ENCODE measurements at regions not wholly inside any gene's neighbourhood (a gene's known extent, or its start where the extent isn't known, plus 50 kb on each side); places are given as distances from the start of the nearest gene placed in this dataset.

DNA sequence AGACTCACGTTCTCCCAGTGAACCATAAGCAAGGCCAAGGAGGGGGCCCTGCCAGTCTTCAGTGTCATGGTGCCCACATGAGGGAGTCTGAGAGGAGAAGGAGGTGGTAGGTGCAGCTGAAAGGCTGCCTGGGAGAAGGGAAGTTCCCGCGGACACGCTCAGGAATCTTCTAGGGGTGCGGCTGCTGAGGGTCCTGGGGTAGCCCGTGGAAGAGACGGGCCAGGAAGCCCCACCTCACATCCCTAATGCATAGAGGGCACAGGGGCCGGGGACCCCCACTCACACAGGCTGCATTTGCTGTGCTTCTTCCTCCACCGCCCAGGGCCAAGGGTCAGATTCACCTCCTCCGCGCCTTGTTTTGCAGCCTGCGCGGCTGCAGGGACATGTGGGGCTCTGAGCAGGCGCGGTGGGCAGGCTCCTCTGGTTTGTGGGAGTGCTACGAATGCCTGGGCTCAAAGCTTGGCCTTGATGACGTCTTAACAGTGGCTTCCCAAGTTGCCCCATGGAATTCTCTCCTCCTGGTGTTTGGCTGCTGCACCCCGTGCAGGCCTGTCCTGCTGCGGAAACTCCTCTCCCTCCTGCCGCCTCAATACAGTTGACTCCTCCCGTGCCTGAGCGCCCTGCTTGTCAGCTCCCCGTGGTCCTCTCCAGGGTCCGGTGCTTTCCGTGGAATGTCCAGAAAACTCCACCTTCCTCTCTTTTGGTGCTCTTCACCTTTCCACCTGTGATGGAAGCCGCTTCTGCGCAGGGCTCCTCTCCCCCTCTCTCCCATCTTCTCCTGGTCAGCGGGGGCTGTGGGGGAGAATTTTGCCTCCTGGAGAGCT lies 95.7 kb downstream of the VAPA start (continued):
- TF ChIP-seq, protein P1, sequence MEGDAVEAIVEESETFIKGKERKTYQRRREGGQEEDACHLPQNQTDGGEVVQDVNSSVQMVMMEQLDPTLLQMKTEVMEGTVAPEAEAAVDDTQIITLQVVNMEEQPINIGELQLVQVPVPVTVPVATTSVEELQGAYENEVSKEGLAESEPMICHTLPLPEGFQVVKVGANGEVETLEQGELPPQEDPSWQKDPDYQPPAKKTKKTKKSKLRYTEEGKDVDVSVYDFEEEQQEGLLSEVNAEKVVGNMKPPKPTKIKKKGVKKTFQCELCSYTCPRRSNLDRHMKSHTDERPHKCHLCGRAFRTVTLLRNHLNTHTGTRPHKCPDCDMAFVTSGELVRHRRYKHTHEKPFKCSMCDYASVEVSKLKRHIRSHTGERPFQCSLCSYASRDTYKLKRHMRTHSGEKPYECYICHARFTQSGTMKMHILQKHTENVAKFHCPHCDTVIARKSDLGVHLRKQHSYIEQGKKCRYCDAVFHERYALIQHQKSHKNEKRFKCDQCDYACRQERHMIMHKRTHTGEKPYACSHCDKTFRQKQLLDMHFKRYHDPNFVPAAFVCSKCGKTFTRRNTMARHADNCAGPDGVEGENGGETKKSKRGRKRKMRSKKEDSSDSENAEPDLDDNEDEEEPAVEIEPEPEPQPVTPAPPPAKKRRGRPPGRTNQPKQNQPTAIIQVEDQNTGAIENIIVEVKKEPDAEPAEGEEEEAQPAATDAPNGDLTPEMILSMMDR (conservative IDR thresholded peaks at IDR 0.05; ENCODE audit: low read depth, low read length), result no peak

- Histone ChIP-seq H3K27ac (ENCODE audit: insufficient read depth, low read length) (no peak overlapping the region), H3K4me2 (ENCODE audit: low read depth, low read length) (peak overlapping the region; percentile 0), H3K23ac (ENCODE audit: low read depth, low read length) (no peak overlapping the region), H3K14ac (replicated peaks; ENCODE audit: low read depth, low read length) (no peak overlapping the region; the same call in 1 of the 2 replicates), H2BK5ac (ENCODE audit: low read depth, low read length, poor library complexity, severe bottlenecking) (no peak overlapping the region), H2AFZ (replicated peaks; ENCODE audit: low read length, poor library complexity) (peak overlapping the region; percentile 34), H3K27me3 (ENCODE audit: control insufficient read depth, insufficient read depth, low read length) (no peaks in the 10 kb centered on the region), H2BK120ac (ENCODE audit: low read depth, low read length) (peak overlapping the region; percentile 41), H3K4me3 (ENCODE audit: insufficient read depth, low read depth, low read length) (no peak overlapping the region), H2AK5ac (ENCODE audit: low read depth, low read length) (no peak overlapping the region), H3K18ac (ENCODE audit: low read depth, low read length) (no peak overlapping the region), H3K4ac (ENCODE audit: low read depth, low read length) (no peak overlapping the region; the same call in 1 of the 2 replicates), H3K9ac (ENCODE audit: low read depth, low read length) (no peak overlapping the region), H3K56ac (ENCODE audit: extremely low read depth, insufficient read depth, low read length) (no peak overlapping the region), H2BK15ac (ENCODE audit: low read depth, low read length) (0 out of 3 replicates have a peak overlapping the region, but pooled peaks have one; percentile 1), H4K91ac (ENCODE audit: insufficient read depth, low read depth, low read length) (no peak overlapping the region), H3K9me3 (ENCODE audit: control insufficient read depth, insufficient read depth, low read length) (no peaks in the 10 kb centered on the region), H3K79me1 (ENCODE audit: low read depth in 1 of 2, low read length in 2 of 2) (no peaks in the 10 kb centered on the region), H2AK9ac (replicated peaks; ENCODE audit: low read depth, low read length, poor library complexity) (no peak overlapping the region), H4K8ac (ENCODE audit: low read depth in 2 of 2, low read length in 2 of 2) (no peak overlapping the region; a peak in 1 of 4 replicates), H4K20me1 (ENCODE audit: insufficient read depth, low read length) (no peaks in the 10 kb centered on the region), H3K9me1 (ENCODE audit: insufficient read depth, low read length) (peaks cover 14% of the 10 kb centered on the region), H2BK20ac (ENCODE audit: low read depth, low read length) (peak overlapping the region; percentile 53; the same call in 1 of the 2 replicates), H4K5ac (ENCODE audit: low read depth, low read length) (no peak overlapping the region), H3K36me3 (ENCODE audit: control insufficient read depth, insufficient read depth, low read length) (no peaks in the 10 kb centered on the region), H3K4me1 (ENCODE audit: control insufficient read depth, insufficient read depth, low read length) (peaks cover 13% of the 10 kb centered on the region)
- peak; percentile 6; the same call in 1 of the 2 replicates for TF ChIP-seq MAFK (IDR thresholded peaks at IDR 0.05; ENCODE audit: low read depth, low read length)
- peak; percentile 40; the same call in 1 of the 2 replicates for TF ChIP-seq USF2 (IDR thresholded peaks at IDR 0.05; ENCODE audit: low read depth, low read length)
- no peak for TF ChIP-seq RCOR1 (IDR thresholded peaks at IDR 0.05; ENCODE audit: insufficient replicate concordance, low read length)
- 0 out of 2 replicates have a peak, but pooled peaks have one; percentile 2 for TF ChIP-seq SMC3 (IDR thresholded peaks at IDR 0.05; ENCODE audit: low read depth, low read length)
- peak; percentile 60 for TF ChIP-seq CEBPB (IDR thresholded peaks at IDR 0.05; ENCODE audit: low read depth, low read length)
- TF ChIP-seq RAD21 (IDR thresholded peaks at IDR 0.05; ENCODE audit: low read length), result peak; percentile 12; the same call in 1 of the 2 replicates
- TF ChIP-seq CHD1 (IDR thresholded peaks at IDR 0.05; ENCODE audit: low read depth, low read length), result no peak
- no peak for TF ChIP-seq MAZ (IDR thresholded peaks at IDR 0.05; ENCODE audit: borderline replicate concordance, low read depth, low read length)
- TF ChIP-seq FOS (IDR thresholded peaks at IDR 0.05; ENCODE audit: low read depth, low read length), result no peak
- WGBS, 2 experiments (ENCODE audit: extremely low coverage in 2 of 2, insufficient read length in 1 of 2), result no CpG with 5 or more reads among the region's 6 CpGs
- POLR2A ChIA-PET (ENCODE audit: unreplicated experiment), result interaction anchor here (0.5 kb wide), 1 partner anchor 509 kb away, joined by 4 read pairs; no protein-coding TSS in a partner anchor
- dilution Hi-C loops (cut with HindIII; ENCODE audit: low sequenced_read_pairs, unreplicated experiment) (no loop called here), in situ Hi-C loops (cut with MboI; ENCODE audit: low sequenced_read_pairs) (no loop called here), intact Hi-C loops (cut with micrococcal nuclease) (loop anchor here (10.0 kb wide), 1 partner anchor 224 kb away; no protein-coding TSS in a partner anchor)
- DNase-seq (peak; percentile 92), ATAC-seq (ENCODE audit: low read depth) (peak; percentile 93)
- CTCF ChIA-PET, result interaction anchor here (0.6 to 1.3 kb wide), 2 partner anchors 63 to 508 kb away, joined by 6 to 7 read pairs; no protein-coding TSS in a partner anchor
- BruUV-seq (replicated peaks), result no TSS peak
Observed at GRCh38 chr18:10010611-10011015, 96.8 kb downstream of the VAPA start.

All from IMR-90 (cell line).